PFSK-1 (cell line): ENCODE measurements at regions not wholly inside any gene's neighbourhood (a gene's known extent, or its start where the extent isn't known, plus 50 kb on each side); places are given as distances from the start of the nearest gene placed in this dataset.

Source experiments
- FOXP2 ChIP-seq: optimal IDR thresholded peaks from 2 replicates; pipeline ENCODE3; 2011; ENCODE audit warnings: borderline replicate concordance, control low read depth, inconsistent platforms; ENCODE audit not compliant: insufficient read depth; ENCODE audit errors: extremely low read length, extremely low read depth
- POLR2AphosphoS5 ChIP-seq: IDR thresholded peaks from 2 replicates; pipeline ENCODE4 v1.6.1; 2012; ENCODE audit warnings: low read depth, mild to moderate bottlenecking, control low read depth, low read length, moderate library complexity
- SIN3A ChIP-seq: IDR thresholded peaks from 2 replicates; pipeline ENCODE4 v1.6.1; 2012; ENCODE audit warnings: mild to moderate bottlenecking, low read length, moderate library complexity, borderline replicate concordance; ENCODE audit not compliant: insufficient read depth
- TAF1 ChIP-seq: IDR thresholded peaks from 2 replicates; pipeline ENCODE4 v1.6.1; 2012; ENCODE audit warnings: low read length, control low read depth, borderline replicate concordance; ENCODE audit not compliant: insufficient read depth
- TF ChIP-seq, protein P1 (sequence below), 2 experiments: IDR thresholded peaks; 2 replicates each; pipeline versions ENCODE4 v1.6.1 to v1.8.0; 2011 to 2012; ENCODE audit warnings: low read depth in 2 of 2, low read length in 2 of 2, control low read depth in 1 of 2, inconsistent platforms in 1 of 2, mild to moderate bottlenecking in 1 of 2, moderate library complexity in 1 of 2; ENCODE audit not compliant: insufficient read depth in 1 of 2

DNA sequence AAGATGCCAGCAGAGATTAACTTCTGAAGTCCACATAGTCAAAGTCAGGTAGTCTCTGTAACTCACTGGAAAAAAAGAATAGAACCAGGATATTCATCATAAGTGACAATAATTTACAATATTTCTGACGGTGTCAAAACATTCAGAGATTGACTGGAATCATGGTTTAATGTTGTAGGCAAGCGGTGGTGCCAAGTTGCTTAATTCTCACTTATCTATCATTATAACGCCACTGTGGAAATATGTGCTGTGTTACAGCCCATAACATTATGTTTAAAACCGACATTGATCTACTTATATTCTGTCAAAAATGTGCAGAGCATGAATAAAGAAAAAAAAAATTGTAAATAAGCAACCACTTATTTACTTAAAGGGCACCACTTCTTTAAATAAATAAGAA, 801.7 kb downstream of the DIPK2A start:
- TF ChIP-seq SIN3A (no peak), FOXP2 (no peak), POLR2AphosphoS5 (no peak), TAF1 (no peak)
- TF ChIP-seq, protein P1, sequence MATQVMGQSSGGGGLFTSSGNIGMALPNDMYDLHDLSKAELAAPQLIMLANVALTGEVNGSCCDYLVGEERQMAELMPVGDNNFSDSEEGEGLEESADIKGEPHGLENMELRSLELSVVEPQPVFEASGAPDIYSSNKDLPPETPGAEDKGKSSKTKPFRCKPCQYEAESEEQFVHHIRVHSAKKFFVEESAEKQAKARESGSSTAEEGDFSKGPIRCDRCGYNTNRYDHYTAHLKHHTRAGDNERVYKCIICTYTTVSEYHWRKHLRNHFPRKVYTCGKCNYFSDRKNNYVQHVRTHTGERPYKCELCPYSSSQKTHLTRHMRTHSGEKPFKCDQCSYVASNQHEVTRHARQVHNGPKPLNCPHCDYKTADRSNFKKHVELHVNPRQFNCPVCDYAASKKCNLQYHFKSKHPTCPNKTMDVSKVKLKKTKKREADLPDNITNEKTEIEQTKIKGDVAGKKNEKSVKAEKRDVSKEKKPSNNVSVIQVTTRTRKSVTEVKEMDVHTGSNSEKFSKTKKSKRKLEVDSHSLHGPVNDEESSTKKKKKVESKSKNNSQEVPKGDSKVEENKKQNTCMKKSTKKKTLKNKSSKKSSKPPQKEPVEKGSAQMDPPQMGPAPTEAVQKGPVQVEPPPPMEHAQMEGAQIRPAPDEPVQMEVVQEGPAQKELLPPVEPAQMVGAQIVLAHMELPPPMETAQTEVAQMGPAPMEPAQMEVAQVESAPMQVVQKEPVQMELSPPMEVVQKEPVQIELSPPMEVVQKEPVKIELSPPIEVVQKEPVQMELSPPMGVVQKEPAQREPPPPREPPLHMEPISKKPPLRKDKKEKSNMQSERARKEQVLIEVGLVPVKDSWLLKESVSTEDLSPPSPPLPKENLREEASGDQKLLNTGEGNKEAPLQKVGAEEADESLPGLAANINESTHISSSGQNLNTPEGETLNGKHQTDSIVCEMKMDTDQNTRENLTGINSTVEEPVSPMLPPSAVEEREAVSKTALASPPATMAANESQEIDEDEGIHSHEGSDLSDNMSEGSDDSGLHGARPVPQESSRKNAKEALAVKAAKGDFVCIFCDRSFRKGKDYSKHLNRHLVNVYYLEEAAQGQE (IDR thresholded peaks at IDR 0.05; ENCODE audit: insufficient read depth in 1 of 2, low read depth in 2 of 2, low read length in 2 of 2): no peak

DNA sequence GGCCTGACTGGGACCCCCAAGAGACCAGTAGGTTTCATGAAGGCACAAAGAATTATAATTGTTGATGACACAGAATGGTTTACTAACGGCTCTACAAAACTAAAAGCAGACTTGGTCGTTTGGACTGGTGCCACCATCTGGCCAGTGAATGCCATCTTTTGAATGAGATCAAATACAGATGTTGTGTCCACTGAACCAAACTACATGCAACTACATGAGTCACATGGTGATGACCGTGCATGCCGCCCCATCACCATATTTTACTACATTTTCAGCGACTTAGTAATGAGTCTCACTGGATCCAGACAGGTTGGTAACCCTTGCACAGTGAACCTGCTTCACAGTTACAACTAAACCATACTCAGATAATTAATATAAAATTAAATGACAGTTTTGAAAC, 803.3 kb downstream of the DIPK2A start:
- TF ChIP-seq TAF1 (no peak), POLR2AphosphoS5 (no peak), FOXP2 (no peak), SIN3A (no peak)
- TF ChIP-seq, protein P1 (IDR thresholded peaks at IDR 0.05; ENCODE audit: insufficient read depth in 1 of 2, low read depth in 2 of 2, low read length in 2 of 2): no peak

DNA sequence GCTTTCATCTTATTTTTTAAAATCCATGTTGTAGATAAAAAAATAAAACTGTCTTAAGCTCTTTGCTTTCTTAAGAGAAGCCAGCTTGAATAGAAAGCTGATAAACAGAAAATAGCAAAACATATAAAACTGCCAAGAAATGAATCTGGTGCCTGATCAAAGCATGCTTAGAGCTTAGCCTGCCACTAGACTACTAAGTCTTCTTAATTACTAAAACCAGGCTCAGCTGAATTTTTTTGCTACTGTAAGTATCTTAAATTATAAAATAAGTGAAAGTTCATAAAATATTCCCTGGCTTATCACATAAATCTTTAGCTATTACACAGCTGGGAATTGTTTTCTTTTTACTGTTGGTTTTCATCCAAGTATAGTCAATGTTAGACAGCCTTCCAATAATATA, 803.9 kb downstream of the DIPK2A start:
- TF ChIP-seq, protein P1 (IDR thresholded peaks at IDR 0.05; ENCODE audit: insufficient read depth in 1 of 2, low read depth in 2 of 2, low read length in 2 of 2): no peak
- TF ChIP-seq POLR2AphosphoS5 (no peak), FOXP2 (no peak), TAF1 (no peak), SIN3A (no peak)

DNA sequence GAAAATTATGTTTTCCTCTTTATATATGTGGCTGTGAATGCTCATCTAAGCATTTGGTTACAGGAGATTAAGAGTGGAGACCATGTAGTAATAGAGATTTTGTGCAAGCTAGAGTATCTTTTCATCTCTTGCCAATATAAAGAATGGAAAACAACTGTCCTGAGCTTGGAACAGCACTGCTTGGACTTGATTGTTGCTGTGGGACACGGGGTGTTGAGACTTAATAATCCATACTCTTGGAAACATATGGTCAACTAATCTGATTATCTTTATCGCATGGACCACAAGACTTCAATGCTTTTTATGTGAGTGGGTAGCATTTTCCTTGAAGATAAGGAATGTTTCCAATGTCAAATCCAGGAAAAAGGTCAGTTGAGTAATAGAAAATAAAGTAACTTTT, 806.3 kb downstream of the DIPK2A start:
- TF ChIP-seq TAF1 (no peak), SIN3A (no peak), POLR2AphosphoS5 (no peak), FOXP2 (no peak)
- TF ChIP-seq, protein P1 (IDR thresholded peaks at IDR 0.05; ENCODE audit: insufficient read depth in 1 of 2, low read depth in 2 of 2, low read length in 2 of 2): no peak

DNA sequence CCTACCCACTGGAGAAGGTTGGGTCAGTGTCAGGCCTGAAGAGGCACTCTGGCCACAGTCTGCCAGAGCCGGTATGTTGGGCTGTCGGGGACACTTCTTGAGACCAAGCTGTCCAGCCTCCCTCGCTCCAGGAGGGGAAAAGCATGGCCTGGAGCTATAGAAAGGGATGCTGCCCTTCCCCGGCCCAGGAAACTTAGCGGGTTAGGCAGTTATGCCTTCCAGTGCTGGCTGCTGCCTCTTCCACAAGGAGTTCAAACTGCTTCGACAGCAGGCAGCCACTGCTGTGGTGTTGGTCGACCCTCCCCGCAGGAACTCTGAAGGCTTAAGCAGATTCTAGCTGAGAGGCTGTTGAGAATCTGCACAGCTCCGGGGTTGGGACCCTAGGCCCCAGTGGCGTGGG, 819.4 kb downstream of the DIPK2A start:
- TF ChIP-seq SIN3A: no peak
- no peak for TF ChIP-seq TAF1
- TF ChIP-seq, protein P1 (IDR thresholded peaks at IDR 0.05; ENCODE audit: insufficient read depth in 1 of 2, low read depth in 2 of 2, low read length in 2 of 2): no peak
- TF ChIP-seq FOXP2: no peak
- TF ChIP-seq POLR2AphosphoS5: no peak
